Endodermal cell (in vitro differentiated cells): ENCODE measurements at regions not wholly inside any gene's neighbourhood (a gene's known extent, or its start where the extent isn't known, plus 50 kb on each side); places are given as distances from the start of the nearest gene placed in this dataset.
A peak's percentile ranks its signal among the peaks of the same experiment; 100 is the strongest.

ENCODE experiments used
- DNase-seq: peaks from one replicate; pipeline ENCODE4 v3.0.0-alpha.2; 2017
- H3K27ac ChIP-seq: 2 replicates; pipeline ENCODE4 v1.5.1; 2013; ENCODE audit warnings: mild to moderate bottlenecking, low read depth, low read length, moderate library complexity
- H3K27me3 ChIP-seq: 2 replicates; pipeline ENCODE4 v1.6.1; 2013; ENCODE audit warnings: mild to moderate bottlenecking, low read length, moderate library complexity; ENCODE audit not compliant: insufficient read depth, control insufficient read depth, poor library complexity, severe bottlenecking
- H3K36me3 ChIP-seq: 2 replicates; pipeline ENCODE4 v1.7.0; 2013; ENCODE audit warnings: mild to moderate bottlenecking, low read length, moderate library complexity; ENCODE audit not compliant: control insufficient read depth, insufficient read depth
- H3K4me1 ChIP-seq: one replicate; pipeline ENCODE4 v1.7.0; 2013; ENCODE audit warnings: low read length; ENCODE audit not compliant: control insufficient read depth, insufficient read depth
- H3K4me3 ChIP-seq: 2 replicates; pipeline ENCODE4 v1.5.1; 2013; ENCODE audit warnings: mild to moderate bottlenecking, low read length, moderate library complexity
- H3K9ac ChIP-seq: 2 replicates; pipeline ENCODE4 v1.6.1; 2013; ENCODE audit warnings: mild to moderate bottlenecking, low read length, moderate library complexity; ENCODE audit not compliant: poor library complexity, severe bottlenecking; ENCODE audit errors: extremely low read depth
- H3K9me3 ChIP-seq: 2 replicates; pipeline ENCODE4 v1.6.1; 2013; ENCODE audit warnings: mild to moderate bottlenecking, low read length, moderate library complexity; ENCODE audit not compliant: control insufficient read depth
- H3K27ac Mint-ChIP-seq: 2 replicates; pipeline ENCODE4 v1.8.0; 2020; ENCODE audit warnings: mixed read lengths
- H3K27me3 Mint-ChIP-seq: 2 replicates; pipeline ENCODE4 v1.8.0; 2021; ENCODE audit warnings: mild to moderate bottlenecking, mixed read lengths; ENCODE audit not compliant: insufficient read depth
- H3K36me3 Mint-ChIP-seq: 2 replicates; pipeline ENCODE4 v1.8.0; 2020; ENCODE audit warnings: low read depth, mixed read lengths
- H3K4me1 Mint-ChIP-seq: 2 replicates; pipeline ENCODE4 v1.8.0; 2020; ENCODE audit warnings: mixed read lengths
- H3K4me3 Mint-ChIP-seq: 2 replicates; pipeline ENCODE4 v1.8.0; 2020; ENCODE audit warnings: mild to moderate bottlenecking, moderate library complexity, mixed read lengths
- H3K9me3 Mint-ChIP-seq: 2 replicates; pipeline ENCODE4 v1.8.0; 2020; ENCODE audit warnings: mild to moderate bottlenecking, mixed read lengths
- CTCF ChIP-seq: fragments of 200-600 bp; sonication (generic); conservative IDR thresholded peaks from 2 replicates; pipeline ENCODE4 v1.5.0; 2021; ENCODE audit warnings: antibody characterized with exemption, mild to moderate bottlenecking
- WGBS, 2 experiments: methylation state at CpG; one replicate each; pipeline versions ENCODE4 v1.1.5 to v1.1.7; 2013; ENCODE audit warnings: missing lambda C conversion rate in 2 of 2, mixed read lengths in 1 of 2; ENCODE audit not compliant: insufficient coverage in 1 of 2, insufficient read length in 1 of 2; 5-methylcytosine and 5-hydroxymethylcytosine counted together

DNA sequence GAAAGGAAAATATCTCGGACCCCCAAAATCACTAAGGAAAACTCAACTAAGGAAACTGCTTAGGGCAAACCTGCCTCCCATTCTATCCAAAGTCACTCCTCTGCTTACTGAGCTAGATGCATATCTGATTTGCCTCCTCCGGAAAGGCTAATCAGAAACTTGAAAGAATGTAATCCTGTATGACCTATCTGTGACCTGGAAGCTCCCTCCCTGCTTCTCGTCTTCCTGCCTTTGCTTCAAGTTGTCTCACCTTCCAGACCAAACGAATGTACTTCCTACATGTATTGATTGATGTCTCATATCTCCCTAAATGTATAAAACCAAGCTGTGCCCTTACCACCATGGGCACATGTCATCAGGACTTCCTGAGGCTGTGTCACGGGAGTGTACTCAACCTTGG, 58.1 kb upstream of the SEC61G start:
- no peak overlapping the region for H3K4me3 Mint-ChIP-seq
- no peaks in the 10 kb centered on the region for H3K36me3 ChIP-seq
- 61 to 71% methylated on average over 4 to 5 of the region's 5 CpGs for WGBS, 2 experiments
- H3K27me3 ChIP-seq = no peaks in the 10 kb centered on the region
- peak overlapping the region; percentile 33 for H3K4me3 ChIP-seq
- H3K4me1 Mint-ChIP-seq = peaks cover 25% of the 10 kb centered on the region
- TF ChIP-seq CTCF = no peak
- H3K9me3 Mint-ChIP-seq = no peaks in the 10 kb centered on the region
- no peak for DNase-seq
- H3K9ac ChIP-seq = no peak overlapping the region
- no peak overlapping the region for H3K27ac ChIP-seq
- H3K27me3 Mint-ChIP-seq = no peaks in the 10 kb centered on the region
- H3K4me1 ChIP-seq = peaks cover 2% of the 10 kb centered on the region
- no peak overlapping the region for H3K27ac Mint-ChIP-seq
- no peaks in the 10 kb centered on the region for H3K36me3 Mint-ChIP-seq
- no peaks in the 10 kb centered on the region for H3K9me3 ChIP-seq

- H3K36me3 ChIP-seq = no peaks in the 10 kb centered on the region
- Mint-ChIP-seq H3K4me1 (peaks cover 3% of the 10 kb centered on the region), H3K27ac (no peak overlapping the region), H3K4me3 (no peak overlapping the region), H3K36me3 (no peaks in the 10 kb centered on the region), H3K27me3 (no peaks in the 10 kb centered on the region), H3K9me3 (peaks cover 12% of the 10 kb centered on the region)
- no peak overlapping the region for H3K9ac ChIP-seq
- 75 to 86% methylated on average over 5 of the region's 5 CpGs for WGBS, 2 experiments
- no peaks in the 10 kb centered on the region for H3K9me3 ChIP-seq
- no peak overlapping the region for H3K4me3 ChIP-seq
- no peak for DNase-seq
- no peak overlapping the region for H3K27ac ChIP-seq
- H3K4me1 ChIP-seq = no peaks in the 10 kb centered on the region
- no peaks in the 10 kb centered on the region for H3K27me3 ChIP-seq
- no peak for TF ChIP-seq CTCF
Observed at GRCh38 chr7:54823776-54824175, 64.8 kb upstream of the SEC61G start.

DNA sequence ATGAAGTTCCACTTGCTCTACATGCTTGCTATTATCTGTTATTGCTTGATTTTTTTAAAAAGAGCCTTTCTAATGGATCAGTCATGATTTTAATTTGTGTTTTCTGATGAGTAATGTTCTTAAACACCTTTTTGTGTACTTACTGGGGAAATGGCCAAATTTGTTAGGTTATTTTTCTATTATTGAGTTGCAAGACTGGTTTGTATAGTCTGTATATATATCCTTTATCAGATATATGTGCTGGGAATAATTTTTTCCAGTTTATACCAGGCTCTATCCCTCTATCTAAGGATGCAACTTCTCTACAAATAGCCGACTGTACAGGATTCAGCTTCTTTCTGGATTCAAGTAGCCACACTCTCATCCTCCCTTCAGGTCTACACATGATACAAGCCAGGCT, 65.6 kb upstream of the SEC61G start:
- H3K27ac Mint-ChIP-seq = no peak overlapping the region
- no peak overlapping the region for H3K27ac ChIP-seq
- H3K36me3 Mint-ChIP-seq = no peaks in the 10 kb centered on the region
- H3K27me3 Mint-ChIP-seq = no peaks in the 10 kb centered on the region
- no peaks in the 10 kb centered on the region for H3K9me3 ChIP-seq
- no peaks in the 10 kb centered on the region for H3K36me3 ChIP-seq
- no peaks in the 10 kb centered on the region for H3K4me1 ChIP-seq
- H3K27me3 ChIP-seq = no peaks in the 10 kb centered on the region
- H3K9me3 Mint-ChIP-seq = peaks cover 16% of the 10 kb centered on the region
- H3K4me3 ChIP-seq = no peak overlapping the region
- no peak for TF ChIP-seq CTCF
- DNase-seq = no peak
- WGBS, 2 experiments = 86% methylated on average over 1 of the region's 1 CpG; no CpG with 5 or more reads in 1 of the 2 experiments
- no peaks in the 10 kb centered on the region for H3K4me1 Mint-ChIP-seq
- no peak overlapping the region for H3K4me3 Mint-ChIP-seq
- no peak overlapping the region for H3K9ac ChIP-seq
